Gastroesophageal sphincter (tissue), 4 donors: ENCODE measurements at regions not wholly inside any gene's neighbourhood (a gene's known extent, or its start where the extent isn't known, plus 50 kb on each side); places are given as distances from the start of the nearest gene placed in this dataset.

Experiments used
- ATAC-seq: fragments of 150-250 bp; one replicate; pipeline ENCODE4 v1.9.1; 2016; ENCODE audit warnings: mild to moderate bottlenecking, moderate library complexity
- H3K27ac ChIP-seq, 4 donors: fragments of 200-600 bp; sonication (generic) in 3 of 4; 1 replicate in 3 of 4; 2 replicates in 1 of 4; pipeline ENCODE4 v1.5.1; 2016 to 2019
- H3K27me3 ChIP-seq: fragments of 200-600 bp; sonication (generic); one replicate; pipeline ENCODE4 v1.5.1; 2019
- H3K36me3 ChIP-seq, 2 donors: fragments of 200-600 bp; sonication (generic); one replicate each; pipeline ENCODE4 v1.5.1; 2019; ENCODE audit warnings: control low read depth in 1 of 2
- H3K4me1 ChIP-seq, 3 donors: fragments of 200-600 bp; sonication (generic); 1 replicate in 2 of 3; 2 replicates in 1 of 3; pipeline ENCODE4 v1.5.1; 2016 to 2019; ENCODE audit warnings: control low read depth in 2 of 3
- H3K4me3 ChIP-seq, 2 donors: fragments of 200-600 bp; sonication (generic); one replicate each; pipeline ENCODE4 v1.5.1; 2019; ENCODE audit warnings: mild to moderate bottlenecking in 1 of 2, moderate library complexity in 1 of 2
- H3K9me3 ChIP-seq, 3 donors: fragments of 200-600 bp; sonication (generic); one replicate each; pipeline ENCODE4 v1.5.1; 2017 to 2019; ENCODE audit warnings: control low read depth in 2 of 3
- EP300 ChIP-seq: sonication (generic); formaldehyde crosslinking; IDR thresholded peaks from one replicate; pipeline ENCODE4 v1.6.1; 2017; ENCODE audit warnings: antibody characterized with exemption, mild to moderate bottlenecking
- POLR2A ChIP-seq, 2 donors: fragments of 450-650 bp; IDR thresholded peaks; one replicate each; pipeline ENCODE4 v1.6.1; 2017; ENCODE audit warnings: antibody characterized with exemption in 2 of 2, mild to moderate bottlenecking in 2 of 2, moderate library complexity in 1 of 2
- POLR2AphosphoS5 ChIP-seq: sonication (generic); formaldehyde crosslinking; IDR thresholded peaks from one replicate; pipeline ENCODE4 v1.6.1; 2017; ENCODE audit warnings: antibody characterized with exemption
- WGBS, 2 donors: methylation state at CpG; one replicate each; pipeline ENCODE4 v1.1.5; 2018; ENCODE audit warnings: low coverage in 1 of 2; 5-methylcytosine and 5-hydroxymethylcytosine counted together
- TF ChIP-seq, protein P1 (sequence below), 4 experiments: fragments of 200-600 bp in 2 of 4; fragments of 450-650 bp in 2 of 4; sonication (generic) in 1 of 4; IDR thresholded peaks; one replicate each; pipeline ENCODE4 v1.5.1; 2017 to 2019; ENCODE audit warnings: antibody characterized with exemption in 4 of 4, mild to moderate bottlenecking in 2 of 4, moderate library complexity in 2 of 4

DNA sequence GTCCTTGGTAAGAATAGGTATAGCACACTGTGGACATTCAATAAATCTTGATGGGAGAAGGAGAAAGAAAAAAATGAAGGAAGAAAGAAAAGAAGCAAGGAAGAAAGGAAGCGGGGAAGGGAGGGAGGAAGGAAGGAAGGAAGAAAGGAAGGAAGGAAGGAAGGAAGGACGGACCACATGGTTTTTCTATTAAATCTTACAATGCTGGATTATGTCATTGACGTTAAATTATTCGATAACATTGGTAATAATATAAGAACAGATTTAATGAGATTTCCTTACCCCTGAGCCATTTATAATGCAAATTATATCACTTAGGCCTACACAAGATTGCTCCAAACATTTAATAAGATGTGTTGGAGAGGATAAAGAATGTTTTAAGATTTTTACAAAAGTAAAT lies 124.9 kb upstream of the SYT1 start:
- WGBS, 2 donors, result 72 to 86% methylated on average over 4 of the region's 4 CpGs

DNA sequence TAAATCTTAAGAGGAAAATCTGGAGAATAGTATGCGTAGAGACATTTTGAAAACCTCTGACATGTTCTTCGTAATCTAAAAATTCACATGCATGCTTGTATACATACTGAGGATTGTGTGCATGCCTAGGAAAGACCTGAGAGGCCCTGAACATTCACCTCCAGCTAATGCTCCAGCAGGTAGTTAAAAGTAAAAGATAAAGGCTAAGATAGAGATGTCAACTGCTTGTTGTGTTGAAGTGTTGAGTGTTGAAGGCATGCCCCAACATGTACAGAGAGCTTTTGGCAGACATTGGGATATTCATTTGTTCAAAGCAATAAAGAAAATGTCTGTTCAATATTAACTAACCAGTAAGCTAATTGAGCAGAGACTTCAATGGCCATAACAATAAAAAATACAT lies 118.6 kb upstream of the SYT1 start:
- no peaks in the 10 kb centered on the region for H3K9me3 ChIP-seq
- ATAC-seq, result no peak
- H3K4me1 ChIP-seq, result no peaks in the 10 kb centered on the region
- no peak overlapping the region for H3K27ac ChIP-seq
- TF ChIP-seq, protein P1, sequence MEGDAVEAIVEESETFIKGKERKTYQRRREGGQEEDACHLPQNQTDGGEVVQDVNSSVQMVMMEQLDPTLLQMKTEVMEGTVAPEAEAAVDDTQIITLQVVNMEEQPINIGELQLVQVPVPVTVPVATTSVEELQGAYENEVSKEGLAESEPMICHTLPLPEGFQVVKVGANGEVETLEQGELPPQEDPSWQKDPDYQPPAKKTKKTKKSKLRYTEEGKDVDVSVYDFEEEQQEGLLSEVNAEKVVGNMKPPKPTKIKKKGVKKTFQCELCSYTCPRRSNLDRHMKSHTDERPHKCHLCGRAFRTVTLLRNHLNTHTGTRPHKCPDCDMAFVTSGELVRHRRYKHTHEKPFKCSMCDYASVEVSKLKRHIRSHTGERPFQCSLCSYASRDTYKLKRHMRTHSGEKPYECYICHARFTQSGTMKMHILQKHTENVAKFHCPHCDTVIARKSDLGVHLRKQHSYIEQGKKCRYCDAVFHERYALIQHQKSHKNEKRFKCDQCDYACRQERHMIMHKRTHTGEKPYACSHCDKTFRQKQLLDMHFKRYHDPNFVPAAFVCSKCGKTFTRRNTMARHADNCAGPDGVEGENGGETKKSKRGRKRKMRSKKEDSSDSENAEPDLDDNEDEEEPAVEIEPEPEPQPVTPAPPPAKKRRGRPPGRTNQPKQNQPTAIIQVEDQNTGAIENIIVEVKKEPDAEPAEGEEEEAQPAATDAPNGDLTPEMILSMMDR (IDR thresholded peaks at IDR 0.05), result no peak
- no peak for TF ChIP-seq POLR2AphosphoS5
- no peak for TF ChIP-seq POLR2A (IDR thresholded peaks at IDR 0.05)
- no peak for TF ChIP-seq EP300
- no peaks in the 10 kb centered on the region for H3K27me3 ChIP-seq
- 85 to 100% methylated on average over 1 to 2 of the region's 2 CpGs for WGBS, 2 donors
- no peaks in the 10 kb centered on the region for H3K36me3 ChIP-seq
- no peak overlapping the region for H3K4me3 ChIP-seq

More for the DNA sequence above, 124.9 kb upstream of the SYT1 start:
- ATAC-seq, result no peak
- H3K4me1 ChIP-seq, result no peaks in the 10 kb centered on the region
- H3K4me3 ChIP-seq, result no peak overlapping the region
- no peak overlapping the region for H3K27ac ChIP-seq
- H3K9me3 ChIP-seq, result no peaks in the 10 kb centered on the region
- H3K27me3 ChIP-seq, result no peaks in the 10 kb centered on the region
- TF ChIP-seq, protein P1 (IDR thresholded peaks at IDR 0.05), result no peak
- no peaks in the 10 kb centered on the region for H3K36me3 ChIP-seq

DNA sequence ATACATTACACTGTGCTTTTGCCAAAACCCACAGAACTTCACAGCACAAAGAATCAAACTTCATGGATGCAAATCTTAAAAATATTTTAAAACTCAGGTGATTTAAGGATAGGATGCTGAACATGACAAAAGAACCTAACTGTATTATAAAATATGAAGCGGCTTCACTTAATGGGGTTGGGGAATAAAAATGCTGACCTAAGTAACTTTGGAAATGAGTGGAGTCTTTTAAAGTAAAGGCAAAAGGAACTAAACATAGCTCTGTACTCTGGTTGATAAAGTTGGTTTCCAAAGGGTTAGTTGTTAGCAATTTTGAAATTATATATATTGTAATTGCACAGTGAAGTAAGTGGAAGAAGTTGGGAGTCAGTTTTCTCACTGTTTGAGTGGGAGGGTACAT lies 111.5 kb upstream of the SYT1 start:
- 89 to 100% methylated on average over 1 of the region's 1 CpG for WGBS, 2 donors
- no peaks in the 10 kb centered on the region for H3K4me1 ChIP-seq
- H3K9me3 ChIP-seq, result no peaks in the 10 kb centered on the region
- TF ChIP-seq, protein P1 (IDR thresholded peaks at IDR 0.05), result no peak
- TF ChIP-seq EP300 (no peak), POLR2AphosphoS5 (no peak), POLR2A (IDR thresholded peaks at IDR 0.05) (no peak)
- no peak for ATAC-seq
- no peaks in the 10 kb centered on the region for H3K27me3 ChIP-seq
- H3K27ac ChIP-seq, result no peak overlapping the region
- H3K36me3 ChIP-seq, result no peaks in the 10 kb centered on the region
- H3K4me3 ChIP-seq, result no peak overlapping the region

DNA sequence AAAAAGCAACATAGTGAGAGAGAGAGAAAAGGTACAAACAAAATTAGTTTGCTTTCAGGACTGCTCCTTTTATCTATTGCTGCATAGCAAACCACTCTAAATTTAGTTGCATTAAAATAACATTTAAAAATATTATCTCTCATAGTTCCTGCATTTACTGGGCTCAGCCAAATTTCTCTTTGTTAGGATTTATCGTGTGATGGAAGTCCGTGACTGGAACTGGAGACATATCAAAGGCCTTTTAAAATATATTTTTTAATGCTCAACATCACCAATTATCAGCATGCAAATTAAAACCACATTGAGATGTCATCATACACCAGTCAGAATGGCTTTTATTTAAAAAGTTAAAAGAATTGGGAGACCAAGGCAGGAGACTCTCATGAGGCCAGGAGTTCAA lies 107.6 kb upstream of the SYT1 start:
- no peaks in the 10 kb centered on the region for H3K27me3 ChIP-seq
- H3K9me3 ChIP-seq, result no peaks in the 10 kb centered on the region
- no peak overlapping the region for H3K27ac ChIP-seq
- no peak overlapping the region for H3K4me3 ChIP-seq
- H3K4me1 ChIP-seq, result no peaks in the 10 kb centered on the region
- ATAC-seq, result no peak
- 21 to 51% methylated on average over 2 of the region's 2 CpGs for WGBS, 2 donors
- TF ChIP-seq POLR2A (IDR thresholded peaks at IDR 0.05), result no peak
- TF ChIP-seq, protein P1 (IDR thresholded peaks at IDR 0.05), result no peak
- H3K36me3 ChIP-seq, result no peaks in the 10 kb centered on the region

DNA sequence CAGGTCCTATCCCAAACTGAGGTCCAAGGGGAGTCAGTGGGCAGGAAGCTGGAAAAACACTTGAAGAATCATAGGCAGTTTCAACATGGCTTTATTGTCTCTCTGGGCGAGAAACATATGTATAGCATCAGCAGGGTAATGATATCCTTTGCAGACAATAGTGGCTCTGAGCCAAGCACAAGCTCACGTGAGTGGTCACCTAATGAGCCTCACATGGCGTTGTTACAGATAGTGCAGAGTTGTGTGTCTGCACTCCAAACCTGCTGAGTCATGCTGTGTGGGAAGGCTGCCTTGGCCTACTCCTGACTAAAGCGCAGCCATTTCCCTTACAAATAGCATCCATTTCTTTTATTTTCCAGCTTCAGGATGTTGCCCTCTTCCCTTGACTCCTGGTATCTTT lies 105.2 kb upstream of the SYT1 start:
- Histone ChIP-seq H3K4me1 (no peaks in the 10 kb centered on the region), H3K36me3 (no peaks in the 10 kb centered on the region), H3K27me3 (no peaks in the 10 kb centered on the region), H3K27ac (no peak overlapping the region), H3K4me3 (no peak overlapping the region), H3K9me3 (no peaks in the 10 kb centered on the region)
- TF ChIP-seq EP300 (no peak), POLR2AphosphoS5 (no peak), POLR2A (IDR thresholded peaks at IDR 0.05) (no peak)
- TF ChIP-seq, protein P1 (IDR thresholded peaks at IDR 0.05), result no peak
- ATAC-seq, result no peak
- 66 to 68% methylated on average over 4 of the region's 4 CpGs for WGBS, 2 donors
